HG03565 (cell line): ENCODE measurements at regions not wholly inside any gene's neighbourhood (a gene's known extent, or its start where the extent isn't known, plus 50 kb on each side); places are given as distances from the start of the nearest gene placed in this dataset.

Experiments used
- ATAC-seq: cut with Tn5 transposase; IDR thresholded peaks from one replicate; pipeline ENCODE4 v1.9.1; 2021; ENCODE audit warnings: mild to moderate bottlenecking, moderate library complexity; ENCODE audit not compliant: unreplicated experiment

DNA sequence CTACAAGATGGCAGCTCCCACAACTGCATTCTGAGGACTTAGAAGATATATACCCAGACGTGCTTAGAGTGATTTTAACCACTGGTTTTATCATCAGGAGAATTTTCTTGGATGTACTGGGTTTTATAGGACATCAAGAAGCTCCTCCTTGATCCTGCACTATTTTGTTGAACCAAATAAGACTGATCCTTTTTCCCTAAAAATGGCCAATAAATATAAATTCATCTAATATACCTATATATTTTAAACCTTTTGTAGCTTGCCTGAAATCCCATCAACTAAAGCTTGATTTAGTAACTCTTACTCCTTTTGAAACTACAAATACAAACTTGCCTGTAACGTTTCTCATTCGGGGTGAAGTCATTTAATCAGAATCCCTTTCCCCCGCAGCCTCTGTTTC is 849.4 kb upstream of the ADAMTS5 start:
- ATAC-seq, result no peak

DNA sequence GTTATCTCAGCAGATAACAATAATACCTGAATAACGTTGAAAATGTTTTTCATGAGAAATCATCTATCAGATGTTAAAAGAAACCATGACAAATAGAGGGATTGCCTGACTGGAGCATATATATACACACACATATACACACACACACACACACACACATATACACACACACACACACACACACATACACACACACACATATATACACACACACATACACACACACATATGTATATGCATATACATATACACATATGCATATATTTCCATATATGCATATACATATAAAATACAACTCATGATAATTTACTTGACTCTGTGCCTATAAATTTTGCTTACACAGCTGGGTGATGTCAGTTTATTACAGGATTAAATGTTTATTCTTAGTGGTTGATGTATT is 847.3 kb upstream of the ADAMTS5 start:
- ATAC-seq, result no peak

DNA sequence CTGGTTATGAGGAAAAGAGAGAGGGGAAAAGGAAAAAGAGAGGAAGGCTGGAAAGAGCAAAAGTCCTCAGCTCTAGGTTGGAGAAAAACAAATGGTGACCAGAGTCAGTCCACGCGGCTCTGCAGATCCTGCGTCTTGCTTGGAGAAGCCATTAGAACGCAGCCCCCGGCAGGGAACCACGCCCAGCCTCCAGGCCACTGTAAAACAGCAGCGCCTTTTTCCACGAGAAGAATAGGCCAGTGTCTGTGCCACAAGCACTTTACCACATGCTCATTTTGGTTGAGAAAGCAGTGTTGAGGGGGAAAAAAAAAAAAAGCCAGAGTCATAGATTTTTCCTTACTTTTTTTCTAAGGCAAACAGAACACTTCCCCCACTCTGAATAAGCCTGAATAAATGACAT is 846.9 kb upstream of the ADAMTS5 start:
- ATAC-seq, result no peak

DNA sequence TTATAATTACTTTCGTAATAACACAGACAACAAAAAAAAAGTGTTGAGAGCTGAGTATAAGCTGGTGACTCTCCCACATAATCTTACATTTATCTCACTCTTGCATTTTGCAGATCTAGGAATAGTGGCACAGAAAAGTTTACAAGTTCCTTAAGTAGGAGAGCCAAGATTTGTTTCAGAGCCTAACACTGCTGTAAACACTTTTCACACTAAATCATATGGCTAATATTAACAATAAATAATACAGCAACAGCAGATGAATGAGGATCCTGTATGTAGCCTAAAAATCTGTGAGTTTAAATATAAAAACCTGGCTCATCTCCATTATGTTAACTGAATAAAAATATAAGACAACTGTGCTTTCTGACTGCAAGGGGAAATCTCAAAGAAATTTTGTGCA is 846.5 kb upstream of the ADAMTS5 start:
- ATAC-seq, result no peak

DNA sequence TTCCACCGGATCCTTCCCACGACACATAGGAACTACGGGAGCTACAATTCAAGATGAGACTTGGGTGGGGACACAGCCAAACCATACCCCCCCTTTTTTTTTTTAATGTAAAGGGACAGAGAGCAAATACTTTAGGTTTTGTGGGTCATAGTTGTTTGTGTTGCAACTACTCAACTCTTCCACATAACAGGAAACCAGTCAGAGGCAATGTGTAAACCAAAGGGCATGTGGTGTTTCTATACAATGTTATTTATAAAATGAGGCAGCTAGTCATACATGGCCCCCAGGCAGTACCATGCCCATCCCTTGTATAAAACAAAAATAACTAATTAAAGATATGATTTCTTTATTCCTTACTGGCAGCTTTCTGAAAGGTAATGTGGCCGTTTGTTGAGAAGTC is 845.4 kb upstream of the ADAMTS5 start:
- ATAC-seq, result no peak

DNA sequence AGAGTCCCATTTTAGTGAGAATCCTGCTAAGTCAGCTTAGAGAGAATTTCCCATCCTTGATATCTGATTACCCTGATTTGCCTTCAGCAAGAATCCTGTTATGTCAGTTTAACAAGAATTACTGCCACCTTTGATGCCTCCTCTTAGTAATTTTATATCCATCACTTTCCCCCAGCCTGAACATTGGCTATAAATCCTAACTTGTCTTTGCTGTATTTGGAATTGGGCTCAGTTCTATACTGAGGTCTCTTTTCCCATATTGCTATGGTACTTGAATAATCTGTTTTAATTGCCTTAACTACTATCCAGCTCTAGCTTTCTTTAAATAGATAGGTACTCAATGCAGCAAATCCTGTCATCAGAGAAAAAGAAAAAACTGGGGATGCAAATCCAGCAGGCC is 842.0 kb upstream of the ADAMTS5 start:
- no peak for ATAC-seq

DNA sequence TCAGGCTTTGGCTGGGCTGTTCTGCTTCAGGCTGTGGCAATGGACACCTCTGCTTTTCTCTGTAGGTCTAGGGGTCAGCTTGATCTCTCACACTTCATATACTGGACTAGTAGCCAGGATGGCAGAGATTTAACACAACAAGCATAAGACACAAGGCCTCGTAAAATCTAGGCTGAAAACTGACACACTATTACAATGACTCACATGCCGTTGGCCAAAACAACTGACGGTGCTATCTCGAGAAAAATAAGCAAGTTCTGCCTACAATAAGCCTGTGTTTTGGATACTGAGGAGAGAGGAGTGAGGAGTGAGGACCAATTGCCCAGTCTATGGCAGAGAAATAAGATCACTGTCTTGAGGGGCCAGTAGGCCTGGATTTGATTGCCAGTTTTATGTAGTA is 840.7 kb upstream of the ADAMTS5 start:
- ATAC-seq, result no peak

DNA sequence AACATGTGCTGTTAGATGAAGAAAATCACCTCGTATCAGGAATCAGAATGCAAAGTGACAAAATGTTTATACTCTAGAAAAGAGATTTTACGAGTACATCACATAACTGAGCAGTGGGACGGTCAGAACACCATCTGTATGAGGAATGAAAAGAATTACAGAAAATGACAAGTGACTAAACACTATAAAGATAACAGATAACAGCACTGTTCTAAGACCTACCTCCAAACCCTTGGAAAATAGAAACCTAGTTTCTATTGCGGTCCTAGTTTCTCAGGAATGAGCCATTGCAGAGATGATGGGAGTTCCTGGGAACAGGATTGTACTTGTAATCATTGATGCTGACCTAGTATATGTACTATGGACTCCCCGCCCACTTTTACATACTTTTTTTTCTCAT is 839.4 kb upstream of the ADAMTS5 start:
- ATAC-seq, result no peak

DNA sequence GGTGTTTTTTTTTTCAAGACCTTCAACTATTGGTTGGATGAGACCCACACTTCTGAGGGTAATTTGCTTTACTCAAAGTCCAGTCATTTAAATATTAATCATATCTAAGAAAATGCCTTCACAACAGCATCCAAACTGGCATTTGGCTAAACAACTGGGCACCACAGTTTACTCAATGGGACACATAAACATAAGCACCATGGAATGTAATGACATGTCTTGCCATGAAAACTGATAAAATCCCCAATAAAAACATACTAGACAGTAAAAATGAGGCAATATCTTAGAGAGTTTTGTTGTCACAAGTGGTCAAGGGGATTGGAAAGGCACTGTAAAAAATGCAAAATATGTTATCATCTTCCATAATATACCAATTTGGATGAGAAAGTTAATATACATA is 838.8 kb upstream of the ADAMTS5 start:
- no peak for ATAC-seq

DNA sequence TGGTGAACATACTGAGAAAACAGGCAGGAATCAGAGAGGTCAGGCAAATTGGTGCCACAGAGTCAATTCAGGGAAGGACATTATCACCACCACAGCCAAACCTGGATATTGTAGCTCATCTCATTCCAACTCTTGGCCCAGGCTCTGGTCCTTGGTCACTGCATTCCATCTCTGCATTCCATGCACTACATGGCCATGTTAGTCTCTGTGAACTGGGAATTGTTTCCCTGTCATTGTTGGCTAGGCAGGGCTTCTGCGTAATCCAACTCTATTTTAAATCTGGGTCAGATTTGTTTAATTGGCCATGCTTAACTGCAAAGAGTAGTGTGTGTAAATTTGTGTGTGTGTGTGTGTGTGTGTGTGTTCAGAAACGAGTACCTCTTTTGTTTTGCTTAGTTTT is 837.6 kb upstream of the ADAMTS5 start:
- no peak for ATAC-seq

DNA sequence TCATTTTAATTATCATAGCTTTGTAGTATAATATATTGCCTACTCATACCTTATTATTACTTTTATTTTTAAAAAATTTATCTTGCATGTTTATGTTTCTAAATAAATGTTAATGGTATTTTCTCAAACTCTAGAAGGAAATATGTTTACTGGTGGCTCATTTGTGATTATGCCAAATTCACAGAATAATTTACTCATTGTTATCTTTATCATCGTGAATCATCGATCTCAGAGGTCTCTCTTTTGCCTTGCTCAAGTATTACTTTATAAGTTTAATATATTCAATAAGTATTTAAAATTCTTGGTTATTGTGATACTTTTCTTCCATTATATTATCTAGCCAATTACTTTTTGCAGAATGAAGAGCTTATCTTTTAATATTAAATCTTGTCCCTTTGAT is 836.7 kb upstream of the ADAMTS5 start:
- no peak for ATAC-seq

DNA sequence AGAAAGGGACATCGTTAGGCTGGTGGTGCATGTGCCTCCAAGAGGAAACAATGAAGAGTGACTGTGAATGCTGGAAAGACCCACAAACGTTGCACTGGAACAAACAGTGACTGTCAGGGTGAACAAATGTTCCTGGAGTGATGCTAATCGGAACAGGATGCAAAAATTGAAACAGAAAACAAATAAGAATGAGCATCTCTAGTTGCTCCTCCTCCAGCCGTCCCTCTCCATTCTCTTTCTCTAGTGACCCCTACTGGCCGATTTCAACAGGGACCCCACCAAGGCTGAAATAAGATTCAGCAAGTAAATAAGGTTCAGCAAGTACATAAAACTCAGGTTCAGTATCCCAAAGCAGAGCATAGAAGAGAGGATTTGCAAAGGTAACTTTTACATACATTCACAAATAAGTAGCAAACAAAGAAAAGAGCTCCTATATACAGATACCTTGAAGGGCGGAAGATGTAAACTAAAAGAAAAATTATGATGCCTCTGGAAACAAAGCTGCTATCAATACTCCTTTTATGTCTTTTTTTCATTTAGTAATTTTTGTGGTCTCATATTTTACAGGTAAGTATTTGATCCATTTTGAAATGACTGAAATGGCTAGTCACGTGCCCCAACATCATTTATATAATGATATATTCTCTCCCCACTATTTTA is 836.1 kb upstream of the ADAMTS5 start:
- ATAC-seq, result no peak

DNA sequence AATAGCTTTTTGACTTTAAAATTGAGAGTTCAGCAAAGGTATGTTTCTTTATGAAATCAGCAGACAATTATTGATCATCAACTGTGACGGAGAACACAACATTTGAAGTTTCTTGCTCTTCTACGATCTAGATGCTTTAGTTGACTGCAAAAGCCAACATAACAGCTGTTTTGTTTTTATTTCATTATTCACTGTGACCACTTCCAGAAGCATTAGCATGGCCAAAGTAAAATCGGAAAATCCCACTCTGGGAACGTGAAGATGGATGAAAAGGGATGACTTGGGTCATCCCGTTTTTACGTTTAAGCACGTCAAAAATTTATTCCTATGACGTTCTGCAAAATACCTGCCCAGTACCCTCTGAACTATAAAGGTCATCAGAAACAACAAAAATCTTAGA is 833.0 kb upstream of the ADAMTS5 start:
- no peak for ATAC-seq

DNA sequence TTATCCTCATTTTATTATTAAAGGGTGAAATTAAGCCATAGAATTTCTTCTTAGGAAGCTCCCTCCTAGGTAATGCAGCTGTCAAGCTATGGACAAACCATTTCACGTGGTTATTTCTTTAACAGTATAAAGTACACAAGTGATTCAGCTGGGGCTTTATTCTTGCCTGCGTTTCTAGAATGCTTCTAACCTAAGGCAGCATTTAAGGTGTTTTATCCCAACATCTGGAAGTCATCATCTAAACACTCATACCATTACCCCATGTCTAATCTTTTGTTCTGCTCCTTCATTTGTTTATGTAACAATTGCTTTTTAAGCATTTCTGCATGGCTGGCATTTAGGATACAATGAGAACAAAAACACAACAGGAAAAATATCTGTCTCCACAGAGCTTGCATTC is 829.2 kb upstream of the ADAMTS5 start:
- ATAC-seq, result no peak

DNA sequence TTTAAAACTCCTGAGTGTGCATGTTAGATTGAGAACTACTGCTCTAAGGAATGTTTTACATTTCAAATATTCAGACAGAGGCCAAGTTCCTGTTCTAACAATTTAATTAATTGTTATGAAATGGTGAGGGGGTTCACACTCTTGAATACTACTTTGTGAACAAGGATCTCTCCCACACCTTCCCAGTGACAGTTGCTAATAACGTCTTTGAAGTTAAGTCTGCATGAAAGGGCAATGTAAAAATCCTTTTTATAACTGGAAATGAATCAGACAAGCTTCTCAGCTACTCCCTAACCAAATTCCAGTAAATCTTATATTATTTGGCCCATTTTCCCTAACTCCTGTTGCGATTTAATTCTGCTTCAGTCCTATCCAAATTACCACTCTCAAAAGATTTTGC is 828.5 kb upstream of the ADAMTS5 start:
- no peak for ATAC-seq

DNA sequence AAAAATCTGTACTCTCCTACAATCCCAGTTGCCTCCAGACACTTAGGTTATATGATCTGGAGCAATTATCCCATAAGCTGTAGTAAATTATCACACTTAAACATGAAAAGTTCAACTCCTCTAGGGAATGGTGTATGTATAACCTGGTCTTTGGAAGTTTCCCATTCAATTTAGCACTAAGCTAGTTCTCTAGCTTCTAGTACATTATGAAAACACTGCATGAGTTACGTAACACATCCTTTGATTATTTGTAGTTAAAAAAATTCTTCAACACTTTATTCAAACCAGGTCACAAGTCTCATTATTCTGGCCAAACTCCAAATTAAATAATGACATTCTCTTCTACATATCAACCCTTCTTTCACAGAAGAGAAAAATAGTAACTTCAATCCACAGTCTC is 827.0 kb upstream of the ADAMTS5 start:
- no peak for ATAC-seq

DNA sequence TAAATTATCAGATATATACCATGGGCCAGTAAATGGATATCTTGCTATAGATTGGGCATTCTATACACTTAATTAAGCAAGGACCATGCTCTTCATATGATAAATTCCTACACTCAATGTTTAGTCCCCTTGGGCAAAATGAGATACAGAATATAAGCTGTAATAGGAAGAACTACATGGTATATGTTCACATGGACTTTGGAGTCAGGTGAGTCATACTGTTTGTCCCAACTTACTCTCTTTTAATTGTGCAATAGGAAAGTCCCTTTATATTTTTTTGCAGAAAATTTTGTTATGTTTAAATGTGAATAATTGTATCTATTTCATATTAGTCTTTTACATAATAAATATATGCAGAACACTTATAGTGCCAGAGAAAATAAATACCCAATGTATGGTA is 820.2 kb upstream of the ADAMTS5 start:
- ATAC-seq, result no peak

DNA sequence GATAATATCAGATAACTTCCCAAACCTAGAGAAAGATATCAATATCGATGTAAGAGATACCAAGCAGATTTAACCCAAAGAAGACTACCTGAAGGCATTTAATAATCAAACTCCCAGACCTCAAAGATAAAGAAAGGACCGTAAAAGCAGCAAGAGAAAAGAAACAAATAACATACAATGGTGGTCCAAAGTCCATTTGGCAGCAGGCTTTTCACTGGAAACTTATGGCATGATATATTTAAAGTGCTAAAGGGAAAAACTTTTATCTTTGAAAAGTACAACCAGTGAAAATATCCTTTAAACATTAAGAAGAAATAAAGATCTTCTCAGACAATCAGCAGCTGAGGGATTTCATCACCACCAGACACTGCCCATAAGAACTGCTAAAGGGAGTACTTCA is 812.7 kb upstream of the ADAMTS5 start:
- no peak for ATAC-seq

DNA sequence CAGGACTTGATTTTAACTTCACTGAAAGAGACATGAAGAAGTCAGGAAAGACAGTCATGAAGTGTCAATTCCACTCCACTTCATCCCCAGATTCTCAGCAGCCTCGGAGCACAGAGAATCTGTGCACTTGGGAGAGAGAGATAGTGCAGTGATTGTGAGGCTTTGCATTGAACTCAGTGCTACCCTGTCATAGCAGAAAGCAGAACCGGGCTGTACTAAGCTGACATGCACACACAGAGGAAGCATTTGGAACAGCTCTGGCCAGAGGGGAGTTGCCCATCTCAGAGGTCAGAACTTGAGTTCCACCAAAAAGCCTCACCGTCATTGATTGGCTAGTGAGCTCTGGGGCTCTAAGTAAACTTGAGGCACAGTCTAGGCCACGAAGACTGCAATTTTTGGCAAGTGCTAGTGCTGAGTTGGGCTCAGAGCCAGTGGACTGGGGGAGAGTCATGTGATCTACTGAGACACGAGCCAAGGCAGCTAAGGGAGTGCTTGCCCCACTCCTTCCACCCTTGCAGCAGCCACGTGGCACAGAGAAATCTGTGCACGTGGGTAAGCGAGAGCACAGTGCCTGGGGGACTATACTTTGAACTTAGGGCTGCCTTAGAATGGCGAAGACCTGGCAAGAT is 810.2 kb upstream of the ADAMTS5 start:
- ATAC-seq, result no peak

DNA sequence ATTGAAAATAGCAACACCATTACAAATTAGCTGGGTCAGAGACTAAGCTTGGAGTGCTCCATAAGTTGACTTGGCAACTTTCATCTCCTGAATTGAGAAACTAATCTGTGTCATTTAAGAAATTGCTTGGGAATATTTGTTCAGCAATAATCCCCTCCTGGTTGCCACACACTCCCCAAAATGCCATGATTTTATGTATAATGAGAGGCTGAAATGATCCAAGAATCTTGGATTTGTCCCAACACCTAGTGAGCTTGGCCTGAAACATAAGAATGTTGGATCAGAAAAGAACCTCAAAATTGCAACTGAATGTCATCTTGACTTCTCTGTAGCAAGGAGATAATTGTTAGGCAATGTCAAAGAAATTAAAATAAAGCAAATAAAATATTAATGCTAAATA is 805.9 kb upstream of the ADAMTS5 start:
- ATAC-seq, result no peak

DNA sequence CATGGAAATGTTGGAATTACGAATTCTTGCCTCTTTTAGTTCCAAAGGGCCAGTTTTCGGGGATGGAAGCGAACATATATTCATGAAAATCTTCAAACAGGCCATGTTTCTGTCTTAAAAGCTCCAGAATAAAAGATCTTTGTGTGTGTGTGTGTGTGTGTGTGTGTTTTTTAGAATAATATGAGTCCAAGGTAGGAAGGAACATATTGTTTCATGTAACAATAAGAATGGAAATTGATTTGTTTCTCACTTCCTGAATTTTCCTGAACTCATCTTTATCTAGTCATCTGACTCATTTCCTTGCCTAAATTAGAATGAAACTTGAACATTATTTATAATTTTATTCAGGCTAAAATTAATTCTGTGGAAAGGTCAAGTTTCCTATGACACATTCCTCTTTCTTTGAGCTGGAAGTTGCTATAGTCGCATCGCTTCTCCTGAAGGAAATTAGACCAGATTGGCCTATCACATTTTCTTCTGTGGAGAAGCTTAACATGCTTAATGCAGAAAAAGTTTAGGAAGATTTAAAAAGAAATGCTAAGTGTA is 805.1 kb upstream of the ADAMTS5 start:
- ATAC-seq, result no peak

DNA sequence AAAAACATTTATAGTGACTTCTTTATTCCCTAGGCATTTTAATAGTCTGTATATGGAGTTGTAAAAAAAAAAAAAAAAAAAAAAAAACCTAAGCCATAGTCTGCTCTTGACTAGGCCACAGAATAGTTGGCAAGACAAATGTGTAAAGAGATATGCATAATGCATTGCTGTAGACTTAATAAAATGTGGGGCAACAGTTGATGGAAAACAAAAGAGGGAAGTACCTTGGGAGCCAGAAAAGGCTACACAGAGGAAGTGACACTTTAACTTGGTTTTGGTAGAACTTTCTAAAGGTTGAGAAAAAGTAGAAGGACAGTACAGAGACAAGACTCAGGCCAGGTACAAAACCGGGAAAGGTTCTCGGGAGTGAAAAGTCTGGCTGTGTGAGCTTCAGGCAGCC is 802.9 kb upstream of the ADAMTS5 start:
- ATAC-seq, result no peak
